ENCODE measurements at regions not wholly inside any gene's neighbourhood (a gene's known extent, or its start where the extent isn't known, plus 50 kb on each side); places are given as distances from the start of the nearest gene placed in this dataset.
A peak's percentile ranks its signal among the peaks of the same experiment; 100 is the strongest.

DNA sequence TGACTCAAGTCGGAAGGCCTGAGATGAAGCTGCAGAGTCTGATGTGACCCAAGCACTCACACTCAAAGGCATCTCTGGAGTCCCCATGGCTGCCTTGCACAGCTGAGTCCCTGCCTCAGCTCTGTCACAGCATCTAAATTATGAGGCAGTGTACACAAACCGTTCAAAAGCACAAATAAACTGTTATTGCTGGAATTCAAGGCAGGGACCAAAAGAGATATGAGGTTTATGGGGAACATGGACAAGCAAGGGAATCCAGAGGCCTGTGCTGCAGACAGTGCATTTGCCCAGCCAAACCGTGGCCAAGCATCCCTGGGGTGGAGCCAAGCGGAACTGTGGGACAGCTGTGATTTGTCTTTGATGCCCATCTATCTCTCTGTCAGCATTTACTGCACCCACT lies 91.3 kb downstream of the RPS29 start:
- Histone ChIP-seq H2AFZ (ENCODE audit: low read length) (no peak overlapping the region), H3K9me3 (ENCODE audit: control insufficient read depth, low read depth, low read length) (no peaks in the 10 kb centered on the region), H2AK5ac (ENCODE audit: insufficient read length, low read length) (no peak overlapping the region), H3K23ac (ENCODE audit: insufficient read length, low read depth, low read length) (no peak overlapping the region), H2BK12ac (ENCODE audit: insufficient read length, low read depth, low read length) (no peak overlapping the region), H3K56ac (ENCODE audit: insufficient read length, low read depth, low read length) (no peak overlapping the region), H4K20me1 (ENCODE audit: control insufficient read depth, insufficient read depth, insufficient read length) (no peaks in the 10 kb centered on the region), H3K4me2 (ENCODE audit: insufficient read depth, insufficient read length, low read length) (no peak overlapping the region), H2BK15ac (ENCODE audit: low read depth, low read length) (no peak overlapping the region), H3K27me3 (ENCODE audit: insufficient read depth, low read length) (no peaks in the 10 kb centered on the region), H3K9ac (ENCODE audit: extremely low read depth, insufficient read length, low read length) (no peak overlapping the region), H2BK120ac (ENCODE audit: low read depth, low read length, poor library complexity, severe bottlenecking) (no peak overlapping the region), H4K91ac (ENCODE audit: insufficient read length, low read depth, low read length) (no peak overlapping the region), H3K27ac (ENCODE audit: insufficient read length, low read depth, low read length) (no peak overlapping the region), H3K4ac (ENCODE audit: low read depth, low read length) (no peak overlapping the region), H3K23me2 (ENCODE audit: insufficient read length, low read depth, low read length, poor library complexity, severe bottlenecking) (no peaks in the 10 kb centered on the region), H3K4me1 (ENCODE audit: insufficient read depth, low read length) (no peaks in the 10 kb centered on the region), H2BK20ac (ENCODE audit: low read depth, low read length, poor library complexity, severe bottlenecking) (no peak overlapping the region), H3K18ac (ENCODE audit: insufficient read length, low read depth, low read length) (no peak overlapping the region), H3T11ph (ENCODE audit: low read length) (no peak overlapping the region), H2BK5ac (ENCODE audit: insufficient read length, low read length) (no peak overlapping the region), H3K14ac (ENCODE audit: insufficient read depth, low read length) (no peak overlapping the region), H4K8ac (replicated peaks; ENCODE audit: insufficient read length, low read depth, low read length) (no peak overlapping the region), H3K79me2 (ENCODE audit: insufficient read depth, low read length) (no peaks in the 10 kb centered on the region), H4K5ac (ENCODE audit: insufficient read length, low read depth, low read length) (no peak overlapping the region), H3K79me1 (ENCODE audit: insufficient read depth, low read depth, low read length, poor library complexity, severe bottlenecking) (no peaks in the 10 kb centered on the region)
- H3K4me1 Mint-ChIP-seq: peaks cover 6 to 7% of the 10 kb centered on the region in 2 experiments
- DNase-seq: no peak
- no CpG with 5 or more reads among the region's 4 CpGs for WGBS (ENCODE audit: extremely low coverage, insufficient read length, low lambda C conversion rate)
- H3K4me3 Mint-ChIP-seq: no peak overlapping the region
- TF ChIP-seq, protein P1, sequence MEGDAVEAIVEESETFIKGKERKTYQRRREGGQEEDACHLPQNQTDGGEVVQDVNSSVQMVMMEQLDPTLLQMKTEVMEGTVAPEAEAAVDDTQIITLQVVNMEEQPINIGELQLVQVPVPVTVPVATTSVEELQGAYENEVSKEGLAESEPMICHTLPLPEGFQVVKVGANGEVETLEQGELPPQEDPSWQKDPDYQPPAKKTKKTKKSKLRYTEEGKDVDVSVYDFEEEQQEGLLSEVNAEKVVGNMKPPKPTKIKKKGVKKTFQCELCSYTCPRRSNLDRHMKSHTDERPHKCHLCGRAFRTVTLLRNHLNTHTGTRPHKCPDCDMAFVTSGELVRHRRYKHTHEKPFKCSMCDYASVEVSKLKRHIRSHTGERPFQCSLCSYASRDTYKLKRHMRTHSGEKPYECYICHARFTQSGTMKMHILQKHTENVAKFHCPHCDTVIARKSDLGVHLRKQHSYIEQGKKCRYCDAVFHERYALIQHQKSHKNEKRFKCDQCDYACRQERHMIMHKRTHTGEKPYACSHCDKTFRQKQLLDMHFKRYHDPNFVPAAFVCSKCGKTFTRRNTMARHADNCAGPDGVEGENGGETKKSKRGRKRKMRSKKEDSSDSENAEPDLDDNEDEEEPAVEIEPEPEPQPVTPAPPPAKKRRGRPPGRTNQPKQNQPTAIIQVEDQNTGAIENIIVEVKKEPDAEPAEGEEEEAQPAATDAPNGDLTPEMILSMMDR (conservative IDR thresholded peaks at IDR 0.05): no peak
- H3K27me3 Mint-ChIP-seq (ENCODE audit: low read depth): no peaks in the 10 kb centered on the region; the same call in 1 of the 2 replicates
- 0 out of 7 replicates have a peak overlapping the region, but pooled peaks of 1 of the 3 experiments have one; percentile 16 for H3K27ac Mint-ChIP-seq
- H3K9me3 Mint-ChIP-seq: no peaks in the 10 kb centered on the region
- H3K36me3 Mint-ChIP-seq (ENCODE audit: insufficient read depth in 1 of 3, low read depth in 3 of 3): no peaks in the 10 kb centered on the region

Data from H9 (cell line).